ENCODE measurements at regions not wholly inside any gene's neighbourhood (a gene's known extent, or its start where the extent isn't known, plus 50 kb on each side); places are given as distances from the start of the nearest gene placed in this dataset.
"Not testable (repeated sequence)": the region's sequence is repeated elsewhere in the genome, so short reads cannot be mapped to it uniquely, and the experiment has no call there.

- DNase-seq: not testable (repeated sequence)
Measured at GRCh38 chr13:23053711-23054110, 127.1 kb upstream of the SGCG start.

GRCh38 chr13:23059173-23059572, 121.6 kb upstream of the SGCG start:
- no peak for DNase-seq

- no peak for DNase-seq
Measured at GRCh38 chr13:23060959-23061358, 119.8 kb upstream of the SGCG start.

- no peak for DNase-seq
Measured at GRCh38 chr13:23067129-23067528, 113.7 kb upstream of the SGCG start.

GRCh38 chr13:23069566-23069965, 111.2 kb upstream of the SGCG start:
- peak; percentile 41 for DNase-seq

GRCh38 chr13:23074075-23074828, 106.5 kb upstream of the SGCG start:
- DNase-seq: no peak

GRCh38 chr13:23081220-23081619, 99.6 kb upstream of the SGCG start:
- DNase-seq: no peak

- no peak for DNase-seq
Measured at GRCh38 chr13:23081901-23082300, 98.9 kb upstream of the SGCG start.

GRCh38 chr13:23086968-23087623, 93.7 kb upstream of the SGCG start:
- no peak for DNase-seq

- DNase-seq: no peak
Measured at GRCh38 chr13:23087880-23088279, 92.9 kb upstream of the SGCG start.

- no peak for DNase-seq
Measured at GRCh38 chr13:23098161-23098907, 82.4 kb upstream of the SGCG start.

- DNase-seq: no peak
Measured at GRCh38 chr13:23105051-23105450, 75.7 kb upstream of the SGCG start.

GRCh38 chr13:23107665-23108064, 73.1 kb upstream of the SGCG start:
- no peak for DNase-seq

GRCh38 chr13:23119131-23119530, 61.6 kb upstream of the SGCG start:
- DNase-seq: no peak

GRCh38 chr13:23127540-23127939, 53.2 kb upstream of the SGCG start:
- not testable (repeated sequence) for DNase-seq

GRCh38 chr13:23129331-23129730, 51.4 kb upstream of the SGCG start:
- DNase-seq: no peak

Measured in amniotic stem cell (primary cell).